ENCODE measurements at regions not wholly inside any gene's neighbourhood (a gene's known extent, or its start where the extent isn't known, plus 50 kb on each side); places are given as distances from the start of the nearest gene placed in this dataset.

- Histone ChIP-seq H3K9me3 (no peaks in the 10 kb centered on the region), H3K4me3 (no peak overlapping the region), H3K27me3 (no peaks in the 10 kb centered on the region), H3K36me3 (no peaks in the 10 kb centered on the region), H3K4me1 (no peaks in the 10 kb centered on the region), H3K27ac (no peak overlapping the region)
- no peak for DNase-seq (ENCODE audit: extremely low spot score in 2 of 2)
- intact Hi-C loops (cut with DNase I), result no loop called here
- TF ChIP-seq POLR2A (IDR thresholded peaks at IDR 0.05) (no peak), CTCF (IDR thresholded peaks at IDR 0.05) (no peak), POLR2AphosphoS5 (IDR thresholded peaks at IDR 0.05; ENCODE audit: insufficient read depth in 1 of 2, low read depth in 1 of 2) (no peak)
These were observed 335.3 kb upstream of the TMCO5A start for GRCh38 chr15:37599156-37599555.

GRCh38 chr15:37616215-37616614 is 318.2 kb upstream of the TMCO5A start:
- H3K4me3 ChIP-seq, result no peak overlapping the region
- no peak for TF ChIP-seq POLR2AphosphoS5 (IDR thresholded peaks at IDR 0.05; ENCODE audit: insufficient read depth in 1 of 2, low read depth in 1 of 2)
- no peak for TF ChIP-seq POLR2A (IDR thresholded peaks at IDR 0.05)
- TF ChIP-seq CTCF (IDR thresholded peaks at IDR 0.05), result no peak
- H3K9me3 ChIP-seq, result no peaks in the 10 kb centered on the region
- no peak for DNase-seq (ENCODE audit: extremely low spot score in 2 of 2)
- no peaks in the 10 kb centered on the region for H3K36me3 ChIP-seq
- no peak overlapping the region for H3K27ac ChIP-seq
- H3K4me1 ChIP-seq, result no peaks in the 10 kb centered on the region
- no peaks in the 10 kb centered on the region for H3K27me3 ChIP-seq
- intact Hi-C loops (cut with DNase I), result no loop called here

- Histone ChIP-seq H3K4me1 (no peaks in the 10 kb centered on the region), H3K27ac (no peak overlapping the region), H3K36me3 (no peaks in the 10 kb centered on the region), H3K27me3 (no peaks in the 10 kb centered on the region), H3K9me3 (no peaks in the 10 kb centered on the region), H3K4me3 (no peak overlapping the region)
- TF ChIP-seq POLR2AphosphoS5 (IDR thresholded peaks at IDR 0.05; ENCODE audit: insufficient read depth in 1 of 2, low read depth in 1 of 2) (no peak), CTCF (IDR thresholded peaks at IDR 0.05) (no peak), POLR2A (IDR thresholded peaks at IDR 0.05) (no peak)
- intact Hi-C loops (cut with DNase I), result no loop called here
- no peak for DNase-seq (ENCODE audit: extremely low spot score in 2 of 2)
These were observed 316.1 kb upstream of the TMCO5A start for GRCh38 chr15:37618353-37618752.

GRCh38 chr15:37619358-37620042 is 314.9 kb upstream of the TMCO5A start:
- Histone ChIP-seq H3K4me3 (no peak overlapping the region), H3K27me3 (no peaks in the 10 kb centered on the region), H3K27ac (no peak overlapping the region), H3K36me3 (no peaks in the 10 kb centered on the region), H3K9me3 (no peaks in the 10 kb centered on the region), H3K4me1 (no peaks in the 10 kb centered on the region)
- intact Hi-C loops (cut with DNase I), result no loop called here
- TF ChIP-seq POLR2AphosphoS5 (IDR thresholded peaks at IDR 0.05; ENCODE audit: insufficient read depth in 1 of 2, low read depth in 1 of 2) (no peak), POLR2A (IDR thresholded peaks at IDR 0.05) (no peak), CTCF (IDR thresholded peaks at IDR 0.05) (no peak)
- no peak for DNase-seq (ENCODE audit: extremely low spot score in 2 of 2)

- intact Hi-C loops (cut with DNase I), result no loop called here
These were observed 308.9 kb upstream of the TMCO5A start for GRCh38 chr15:37625576-37625975.

More at GRCh38 chr15:37625576-37625975, 308.9 kb upstream of the TMCO5A start:
- H3K27ac ChIP-seq, result no peak overlapping the region
- H3K27me3 ChIP-seq, result no peaks in the 10 kb centered on the region
- H3K4me1 ChIP-seq, result no peaks in the 10 kb centered on the region
- no peaks in the 10 kb centered on the region for H3K36me3 ChIP-seq
- H3K4me3 ChIP-seq, result no peak overlapping the region
- H3K9me3 ChIP-seq, result no peaks in the 10 kb centered on the region
- DNase-seq (ENCODE audit: extremely low spot score in 2 of 2), result no peak
- TF ChIP-seq CTCF (IDR thresholded peaks at IDR 0.05) (no peak), POLR2AphosphoS5 (IDR thresholded peaks at IDR 0.05; ENCODE audit: insufficient read depth in 1 of 2, low read depth in 1 of 2) (no peak), POLR2A (IDR thresholded peaks at IDR 0.05) (no peak)

All from vagina (tissue), 2 donors.